DND-41 (cell line): ENCODE measurements at regions not wholly inside any gene's neighbourhood (a gene's known extent, or its start where the extent isn't known, plus 50 kb on each side); places are given as distances from the start of the nearest gene placed in this dataset.

ENCODE experiments used
- EZH2 ChIP-seq: IDR thresholded peaks from 3 replicates; pipeline ENCODE4 v1.6.1; 2012; ENCODE audit warnings: borderline replicate concordance, low read depth, mild to moderate bottlenecking, moderate library complexity, low read length, inconsistent platforms; ENCODE audit not compliant: severe bottlenecking
- TF ChIP-seq, protein P1 (sequence below): IDR thresholded peaks from 2 replicates; pipeline ENCODE4 v1.5.1; 2012; ENCODE audit warnings: borderline replicate concordance, low read length, moderate library complexity, mild to moderate bottlenecking; ENCODE audit not compliant: poor library complexity, severe bottlenecking; ENCODE audit errors: extremely low read depth

DNA sequence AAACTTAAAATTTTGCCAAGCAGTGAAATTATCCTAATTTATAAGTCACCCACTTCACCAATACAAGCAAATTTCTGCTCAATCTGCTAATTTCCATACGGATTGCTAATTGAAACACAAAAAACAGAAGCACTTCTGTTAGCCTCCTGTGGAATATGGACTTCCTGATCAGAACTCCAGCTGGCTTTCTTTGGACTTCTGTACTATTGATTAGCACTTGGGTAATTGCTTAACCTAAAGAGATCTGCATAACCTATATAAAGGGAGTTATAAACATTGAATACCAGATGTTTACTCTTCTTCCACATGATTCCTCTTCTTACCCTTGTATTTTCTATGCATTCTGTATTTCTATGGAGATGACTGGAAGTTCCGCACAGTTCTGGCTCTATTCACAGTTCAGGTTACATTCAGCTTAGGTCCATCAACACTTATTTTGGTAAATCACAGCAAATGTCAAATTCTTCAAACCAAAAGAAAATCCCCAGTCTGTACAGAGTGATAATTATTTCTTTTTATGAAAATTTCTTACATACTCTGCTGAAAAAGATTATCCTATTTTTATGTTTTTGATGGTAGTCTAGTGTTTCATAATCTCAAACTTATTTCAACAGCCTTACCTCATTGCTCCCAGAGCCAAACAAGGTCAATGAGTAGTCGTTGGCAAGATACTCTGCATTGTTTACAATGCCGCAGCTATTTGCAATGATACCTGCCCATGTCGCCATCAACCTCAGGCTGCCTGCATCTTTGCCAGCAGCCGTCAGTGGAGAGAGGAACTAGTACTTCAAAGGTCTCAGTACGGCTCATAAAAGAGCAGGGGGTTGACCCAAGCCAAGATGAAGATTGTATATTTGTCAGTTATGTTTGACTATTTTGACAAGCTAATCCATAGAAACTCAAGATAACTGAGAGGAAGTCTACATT is 225.6 kb downstream of the AHR start:
- TF ChIP-seq, protein P1, sequence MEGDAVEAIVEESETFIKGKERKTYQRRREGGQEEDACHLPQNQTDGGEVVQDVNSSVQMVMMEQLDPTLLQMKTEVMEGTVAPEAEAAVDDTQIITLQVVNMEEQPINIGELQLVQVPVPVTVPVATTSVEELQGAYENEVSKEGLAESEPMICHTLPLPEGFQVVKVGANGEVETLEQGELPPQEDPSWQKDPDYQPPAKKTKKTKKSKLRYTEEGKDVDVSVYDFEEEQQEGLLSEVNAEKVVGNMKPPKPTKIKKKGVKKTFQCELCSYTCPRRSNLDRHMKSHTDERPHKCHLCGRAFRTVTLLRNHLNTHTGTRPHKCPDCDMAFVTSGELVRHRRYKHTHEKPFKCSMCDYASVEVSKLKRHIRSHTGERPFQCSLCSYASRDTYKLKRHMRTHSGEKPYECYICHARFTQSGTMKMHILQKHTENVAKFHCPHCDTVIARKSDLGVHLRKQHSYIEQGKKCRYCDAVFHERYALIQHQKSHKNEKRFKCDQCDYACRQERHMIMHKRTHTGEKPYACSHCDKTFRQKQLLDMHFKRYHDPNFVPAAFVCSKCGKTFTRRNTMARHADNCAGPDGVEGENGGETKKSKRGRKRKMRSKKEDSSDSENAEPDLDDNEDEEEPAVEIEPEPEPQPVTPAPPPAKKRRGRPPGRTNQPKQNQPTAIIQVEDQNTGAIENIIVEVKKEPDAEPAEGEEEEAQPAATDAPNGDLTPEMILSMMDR: no peak
- TF ChIP-seq EZH2: no peak
